Loucy (cell line): ENCODE measurements at regions not wholly inside any gene's neighbourhood (a gene's known extent, or its start where the extent isn't known, plus 50 kb on each side); places are given as distances from the start of the nearest gene placed in this dataset.
A peak's percentile ranks its signal among the peaks of the same experiment; 100 is the strongest.

Experiments used
- H2AFZ ChIP-seq: fragments of 200-600 bp; sonication (generic); 2 replicates; pipeline ENCODE4 v1.6.0; 2016; ENCODE audit warnings: antibody characterized with exemption, mild to moderate bottlenecking, low read length, moderate library complexity
- H3F3A ChIP-seq: fragments of 200-600 bp; 2 replicates; pipeline ENCODE4 v1.6.0; 2016; ENCODE audit warnings: antibody characterized with exemption, low read depth, mild to moderate bottlenecking
- H3K27me3 ChIP-seq: fragments of 200-600 bp; sonication (generic); 2 replicates; pipeline ENCODE4 v1.6.1; 2014; ENCODE audit warnings: low read length, mild to moderate bottlenecking; ENCODE audit not compliant: insufficient read depth, poor library complexity, severe bottlenecking
- H3K36me3 ChIP-seq: fragments of 200-600 bp; sonication (generic); 2 replicates; pipeline ENCODE4 v1.6.1; 2016; ENCODE audit warnings: low read length; ENCODE audit not compliant: insufficient read depth
- H3K4me1 ChIP-seq: fragments of 200-600 bp; sonication (generic); 2 replicates; pipeline ENCODE4 v1.5.1; 2014; ENCODE audit warnings: low read length, mild to moderate bottlenecking; ENCODE audit not compliant: insufficient read depth, poor library complexity, severe bottlenecking
- H3K4me2 ChIP-seq: fragments of 200-600 bp; sonication (generic); 2 replicates; pipeline ENCODE4 v1.6.0; 2014; ENCODE audit warnings: antibody characterized with exemption, low read length, low read depth, mild to moderate bottlenecking; ENCODE audit not compliant: poor library complexity, severe bottlenecking
- H3K4me3 ChIP-seq: fragments of 200-600 bp; sonication (generic); 2 replicates; pipeline ENCODE4 v1.5.1; 2014; ENCODE audit warnings: low read length, mild to moderate bottlenecking, mixed read lengths; ENCODE audit not compliant: poor library complexity, severe bottlenecking
- H3K79me2 ChIP-seq: fragments of 200-600 bp; sonication (generic); 2 replicates; pipeline ENCODE4 v1.6.1; 2014; ENCODE audit warnings: low read length; ENCODE audit not compliant: insufficient read depth
- H3K9ac ChIP-seq: fragments of 200-600 bp; sonication (generic); 2 replicates; pipeline ENCODE4 v1.6.0; 2014; ENCODE audit warnings: mild to moderate bottlenecking, low read depth, low read length, moderate library complexity; ENCODE audit not compliant: poor library complexity, severe bottlenecking
- H3K9me2 ChIP-seq: fragments of 200-600 bp; sonication (generic); replicated peaks from 2 replicates; pipeline ENCODE4 v1.6.1; 2016; ENCODE audit warnings: low read depth, low read length, mixed read lengths
- H3K9me3 ChIP-seq: fragments of 200-600 bp; sonication (generic); 2 replicates; pipeline ENCODE4 v1.6.1; 2014; ENCODE audit warnings: mild to moderate bottlenecking, antibody characterized with exemption, low read length, low read depth; ENCODE audit not compliant: insufficient read depth
- H4K20me1 ChIP-seq: fragments of 200-600 bp; sonication (generic); 2 replicates; pipeline ENCODE4 v1.6.0; 2014; ENCODE audit warnings: antibody characterized with exemption, low read length, mild to moderate bottlenecking; ENCODE audit not compliant: insufficient read depth, poor library complexity, severe bottlenecking
- EZH2phosphoT487 ChIP-seq: fragments of 200-600 bp; IDR thresholded peaks from 2 replicates; pipeline ENCODE4 v1.6.1; 2018; ENCODE audit warnings: antibody characterized with exemption, mild to moderate bottlenecking, moderate library complexity, borderline replicate concordance
- TF ChIP-seq, protein P1 (sequence below): fragments of 200-600 bp; sonication (generic); conservative IDR thresholded peaks from 2 replicates; pipeline ENCODE4 v1.5.1; 2014; ENCODE audit warnings: mild to moderate bottlenecking, antibody characterized with exemption, low read length

DNA sequence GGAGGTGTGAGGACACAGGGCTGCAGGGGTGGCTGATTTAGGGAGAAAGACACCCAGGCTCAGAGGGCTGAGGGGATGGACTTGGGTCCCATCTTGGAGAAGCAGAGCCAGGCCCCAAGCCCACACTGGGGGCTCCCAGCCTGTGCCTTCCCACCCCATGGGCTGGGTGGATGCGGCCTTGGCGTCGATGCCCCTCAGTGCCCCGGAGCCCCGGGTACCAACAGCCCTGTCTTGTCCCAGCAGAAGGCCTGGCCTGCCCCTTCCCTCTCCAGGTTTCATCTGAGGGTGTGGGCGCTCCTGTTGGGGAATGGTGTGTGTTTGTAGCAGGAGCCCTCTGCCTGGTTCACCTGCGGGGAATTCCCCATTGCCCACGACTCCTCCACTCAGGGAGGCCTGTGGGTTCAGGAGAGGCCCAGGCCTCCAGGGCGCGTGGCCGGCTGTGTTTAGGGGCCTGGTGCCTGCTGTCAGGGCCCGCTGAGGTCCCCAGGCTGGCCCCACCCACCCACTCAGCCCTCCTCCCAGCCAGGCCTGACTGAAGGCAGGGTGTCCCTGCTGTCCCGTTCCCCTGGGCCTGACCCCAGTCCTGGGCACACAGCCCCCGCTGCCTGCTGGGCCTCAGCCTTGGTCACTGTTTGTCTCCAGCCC is 51.1 kb upstream of the BEGAIN start:
- Histone ChIP-seq H3K36me3 (no peaks in the 10 kb centered on the region), H3K9me3 (no peaks in the 10 kb centered on the region), H3K4me1 (peaks cover 61% of the 10 kb centered on the region), H3K79me2 (no peaks in the 10 kb centered on the region), H4K20me1 (no peaks in the 10 kb centered on the region), H3K9me2 (no peaks in the 10 kb centered on the region), H3K4me3 (no peak overlapping the region), H3K4me2 (peak overlapping the region; percentile 69), H3K27me3 (no peaks in the 10 kb centered on the region), H3F3A (peaks cover 16% of the 10 kb centered on the region), H2AFZ (no peak overlapping the region), H3K9ac (peak overlapping the region; percentile 65)
- TF ChIP-seq, protein P1, sequence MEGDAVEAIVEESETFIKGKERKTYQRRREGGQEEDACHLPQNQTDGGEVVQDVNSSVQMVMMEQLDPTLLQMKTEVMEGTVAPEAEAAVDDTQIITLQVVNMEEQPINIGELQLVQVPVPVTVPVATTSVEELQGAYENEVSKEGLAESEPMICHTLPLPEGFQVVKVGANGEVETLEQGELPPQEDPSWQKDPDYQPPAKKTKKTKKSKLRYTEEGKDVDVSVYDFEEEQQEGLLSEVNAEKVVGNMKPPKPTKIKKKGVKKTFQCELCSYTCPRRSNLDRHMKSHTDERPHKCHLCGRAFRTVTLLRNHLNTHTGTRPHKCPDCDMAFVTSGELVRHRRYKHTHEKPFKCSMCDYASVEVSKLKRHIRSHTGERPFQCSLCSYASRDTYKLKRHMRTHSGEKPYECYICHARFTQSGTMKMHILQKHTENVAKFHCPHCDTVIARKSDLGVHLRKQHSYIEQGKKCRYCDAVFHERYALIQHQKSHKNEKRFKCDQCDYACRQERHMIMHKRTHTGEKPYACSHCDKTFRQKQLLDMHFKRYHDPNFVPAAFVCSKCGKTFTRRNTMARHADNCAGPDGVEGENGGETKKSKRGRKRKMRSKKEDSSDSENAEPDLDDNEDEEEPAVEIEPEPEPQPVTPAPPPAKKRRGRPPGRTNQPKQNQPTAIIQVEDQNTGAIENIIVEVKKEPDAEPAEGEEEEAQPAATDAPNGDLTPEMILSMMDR = no peak
- no peak for TF ChIP-seq EZH2phosphoT487

DNA sequence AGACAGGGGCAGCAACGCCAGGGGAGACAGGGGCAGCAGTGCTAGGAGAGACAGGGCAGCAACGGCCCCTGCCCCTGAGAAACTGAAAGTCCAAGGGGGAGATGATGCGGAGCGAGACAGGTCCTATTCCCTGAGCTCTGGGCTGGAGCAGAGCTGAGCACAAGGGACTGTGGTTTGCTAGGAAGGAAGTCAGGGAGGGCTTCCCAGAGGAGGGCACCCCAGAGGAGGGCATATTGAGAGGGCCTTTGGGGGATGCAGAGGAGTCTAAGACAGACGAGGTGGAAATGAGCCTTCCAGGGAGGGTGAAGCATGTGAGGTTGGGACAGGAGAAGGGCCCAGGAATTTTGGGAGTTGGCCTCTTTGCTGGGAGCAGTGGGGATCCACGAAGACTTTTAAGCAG is 52.1 kb upstream of the BEGAIN start:
- no peaks in the 10 kb centered on the region for H3K36me3 ChIP-seq
- no peaks in the 10 kb centered on the region for H3K9me3 ChIP-seq
- H3K4me3 ChIP-seq = no peak overlapping the region
- H2AFZ ChIP-seq = no peak overlapping the region
- H3K4me2 ChIP-seq = peak overlapping the region; percentile 69
- TF ChIP-seq EZH2phosphoT487 = no peak
- TF ChIP-seq, protein P1 = no peak
- no peaks in the 10 kb centered on the region for H3K27me3 ChIP-seq
- no peaks in the 10 kb centered on the region for H3K79me2 ChIP-seq
- H3K9me2 ChIP-seq = no peaks in the 10 kb centered on the region
- H3K9ac ChIP-seq = peak overlapping the region; percentile 65
- H3K4me1 ChIP-seq = peaks cover 64% of the 10 kb centered on the region
- peaks cover 16% of the 10 kb centered on the region for H3F3A ChIP-seq
- H4K20me1 ChIP-seq = no peaks in the 10 kb centered on the region

DNA sequence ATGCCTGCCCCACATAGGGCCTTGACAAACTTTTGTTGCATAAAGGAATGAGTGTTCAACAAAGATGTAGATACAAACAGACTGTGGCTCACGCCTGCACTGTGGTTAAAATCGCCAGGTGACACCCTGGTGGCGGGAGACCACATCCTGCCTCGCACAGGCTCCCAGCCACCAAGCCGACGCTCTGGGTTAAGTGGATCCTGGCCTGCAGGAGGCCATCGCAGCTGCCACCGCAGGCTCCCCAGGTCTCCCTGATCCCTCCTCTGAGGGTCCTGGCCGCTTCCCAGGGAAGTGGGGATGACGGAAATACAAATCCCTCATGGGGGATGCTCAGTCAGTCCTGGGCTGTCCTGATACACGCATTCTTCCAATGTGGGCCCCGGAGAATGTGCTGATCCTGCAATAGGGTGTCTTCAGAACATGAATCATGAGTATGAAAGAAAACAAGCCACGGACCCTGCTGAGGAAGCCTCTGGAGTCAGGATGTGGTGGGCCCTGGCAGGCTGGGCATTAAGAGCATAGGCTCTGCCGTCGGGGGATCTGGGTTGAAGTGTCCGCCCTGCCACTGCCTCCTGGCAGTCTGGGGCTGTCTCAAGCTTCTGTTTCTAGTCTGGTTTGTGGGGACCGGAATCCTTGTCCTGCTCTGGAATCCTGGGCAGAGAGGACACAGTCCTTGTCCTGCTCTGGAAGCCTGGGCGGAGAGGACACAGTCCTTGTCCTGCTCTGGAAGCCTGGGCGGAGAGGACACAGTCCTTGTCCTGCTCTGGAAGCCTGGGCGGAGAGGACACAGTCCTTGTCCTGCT is 53.5 kb upstream of the BEGAIN start:
- Histone ChIP-seq H3K27me3 (no peaks in the 10 kb centered on the region), H3F3A (peaks cover 21% of the 10 kb centered on the region), H4K20me1 (no peaks in the 10 kb centered on the region), H2AFZ (no peak overlapping the region), H3K36me3 (no peaks in the 10 kb centered on the region), H3K79me2 (no peaks in the 10 kb centered on the region), H3K4me3 (peak overlapping the region; percentile 54), H3K9me3 (no peaks in the 10 kb centered on the region), H3K9me2 (no peaks in the 10 kb centered on the region), H3K4me2 (peak overlapping the region; percentile 69), H3K9ac (peak overlapping the region; percentile 72), H3K4me1 (peaks cover 78% of the 10 kb centered on the region)
- no peak for TF ChIP-seq EZH2phosphoT487
- TF ChIP-seq, protein P1 = peak; percentile 5
